ENCODE measurements at regions not wholly inside any gene's neighbourhood (a gene's known extent, or its start where the extent isn't known, plus 50 kb on each side); places are given as distances from the start of the nearest gene placed in this dataset.

GRCh38 chr14:25750436-25750835, 700.5 kb upstream of the STXBP6 start:
- TF ChIP-seq CTCF (IDR thresholded peaks at IDR 0.05) (no peak), ZFP36 (IDR thresholded peaks at IDR 0.05; ENCODE audit: borderline replicate concordance, partially characterized antibody) (no peak), MAX (IDR thresholded peaks at IDR 0.05) (no peak), MYC (IDR thresholded peaks at IDR 0.05; ENCODE audit: borderline replicate concordance, low read length) (no peak), RFX5 (IDR thresholded peaks at IDR 0.05) (no peak), USF2 (IDR thresholded peaks at IDR 0.05) (no peak)

Measured in A549 (cell line).